ENCODE measurements at regions not wholly inside any gene's neighbourhood (a gene's known extent, or its start where the extent isn't known, plus 50 kb on each side); places are given as distances from the start of the nearest gene placed in this dataset.
"Not testable (repeated sequence)": the region's sequence is repeated elsewhere in the genome, so short reads cannot be mapped to it uniquely, and the experiment has no call there.

DNA sequence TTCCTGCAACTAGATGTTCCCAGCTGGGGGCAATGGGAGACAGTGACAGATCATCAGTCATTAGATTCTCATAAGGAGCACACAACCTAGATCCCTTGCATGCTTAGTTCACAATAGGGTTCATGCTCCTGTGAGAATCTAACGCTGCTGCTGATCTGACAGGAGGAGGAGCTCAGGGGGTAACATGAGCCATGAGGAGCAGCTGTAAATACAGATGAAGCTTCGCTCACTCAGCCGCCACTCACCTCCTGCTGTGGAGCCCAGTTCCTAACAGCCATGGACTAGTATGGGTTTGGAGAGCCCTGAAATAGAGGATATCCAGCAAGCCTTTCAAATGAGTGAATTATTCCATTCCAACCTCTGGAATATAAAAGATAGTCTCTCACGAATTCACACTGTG lies 137.0 kb upstream of the NIPA1 start:
- in situ Hi-C loops (cut with HindIII; ENCODE audit: low pct_unique_long_range_greater_than_20kb, low sequenced_read_pairs); DNase-seq (ENCODE audit: low read depth, low spot score): not testable (repeated sequence)

DNA sequence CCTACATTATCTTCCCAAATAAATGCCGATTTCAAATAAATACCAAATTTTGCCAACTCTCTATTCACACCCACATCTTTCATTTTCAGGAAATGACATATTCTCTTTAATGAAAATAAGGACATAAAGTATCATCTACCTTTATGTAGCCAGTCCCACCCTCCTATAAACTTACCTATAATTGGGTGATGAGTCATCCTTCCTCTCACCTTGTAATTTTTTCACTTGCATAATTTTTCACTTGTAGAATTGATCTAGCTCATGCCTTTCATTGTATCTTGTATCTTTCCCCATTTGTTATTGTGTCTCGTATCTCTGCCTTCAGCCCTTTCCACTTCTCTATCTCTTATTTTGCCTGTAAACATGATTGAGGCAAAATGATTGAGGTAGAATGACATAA lies 135.3 kb upstream of the NIPA1 start:
- in situ Hi-C loops (cut with HindIII; ENCODE audit: low pct_unique_long_range_greater_than_20kb, low sequenced_read_pairs); DNase-seq (ENCODE audit: low read depth, low spot score): not testable (repeated sequence)

DNA sequence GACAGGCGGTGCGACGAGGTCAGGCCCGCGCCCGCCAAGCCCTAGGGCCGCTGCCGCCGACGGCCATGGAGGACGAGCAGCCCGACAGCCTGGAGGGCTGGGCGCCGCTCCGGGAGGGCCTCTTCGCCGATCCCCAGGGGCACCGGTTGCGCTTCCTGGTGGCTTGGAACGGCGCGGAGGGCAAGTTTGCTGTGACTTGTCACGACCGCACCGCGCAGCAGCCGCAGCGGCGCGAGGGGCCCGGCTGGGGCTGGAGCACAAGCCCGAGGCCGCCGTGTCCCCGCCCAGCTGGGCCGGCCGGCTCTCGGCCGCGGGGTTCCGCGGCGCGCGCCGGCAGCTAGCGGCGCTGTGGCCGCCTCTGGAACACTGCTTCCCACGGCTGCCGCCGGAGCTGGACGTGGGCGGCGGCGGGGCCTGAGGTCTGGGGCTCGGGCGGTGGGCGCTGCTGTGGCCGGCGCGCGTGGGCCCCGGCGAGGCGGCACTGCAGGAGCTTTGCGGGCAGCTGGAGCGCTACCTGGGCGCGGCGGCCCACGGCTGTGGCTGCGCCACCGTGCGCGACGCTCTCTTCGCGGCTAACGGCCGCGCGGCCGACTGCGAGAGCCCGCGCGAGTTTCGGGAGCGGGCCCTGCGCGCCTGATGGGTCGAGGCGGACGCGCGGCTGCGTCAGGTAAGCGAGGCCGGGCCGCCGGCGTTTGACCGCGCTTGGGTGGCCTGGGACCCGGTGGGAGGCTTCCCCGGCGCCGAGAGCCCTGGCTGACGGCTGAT lies 122.0 kb upstream of the NIPA1 start:
- DNase-seq (ENCODE audit: low read depth, low spot score): peak; percentile 8
- in situ Hi-C loops (cut with HindIII; ENCODE audit: low pct_unique_long_range_greater_than_20kb, low sequenced_read_pairs): not testable (repeated sequence)

DNA sequence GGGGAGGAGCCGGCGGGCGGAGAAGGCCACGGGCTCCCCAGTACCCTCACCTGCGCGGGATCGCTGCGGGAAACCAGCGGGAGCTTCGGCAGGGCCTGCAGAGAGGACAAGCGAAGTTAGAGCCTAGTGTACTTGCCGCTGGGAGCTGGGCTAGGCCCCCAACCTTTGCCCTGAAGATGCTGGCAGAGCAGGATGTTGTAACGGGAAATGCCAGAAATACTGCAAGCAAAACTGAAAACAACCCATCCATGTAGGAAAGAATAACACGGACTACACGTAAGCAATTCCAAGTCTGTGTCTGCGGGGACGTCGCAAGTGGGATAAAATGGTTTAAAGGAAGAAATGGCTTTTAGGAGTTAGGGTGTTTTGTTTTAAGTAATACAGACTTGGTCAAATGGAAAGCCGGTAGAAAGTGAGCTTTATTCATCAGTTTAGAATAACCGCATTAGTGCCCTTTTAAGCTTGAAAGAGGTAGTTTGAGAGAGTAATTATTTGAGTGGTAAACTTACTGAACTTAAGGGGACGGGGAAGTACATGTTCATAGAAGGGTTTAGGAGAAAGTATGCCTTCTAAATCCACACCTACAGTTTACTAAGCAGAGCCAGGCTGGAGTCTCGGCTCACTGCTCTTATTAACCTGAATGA lies 121.3 kb upstream of the NIPA1 start:
- peak; percentile 12 for DNase-seq (ENCODE audit: low read depth, low spot score)

DNA sequence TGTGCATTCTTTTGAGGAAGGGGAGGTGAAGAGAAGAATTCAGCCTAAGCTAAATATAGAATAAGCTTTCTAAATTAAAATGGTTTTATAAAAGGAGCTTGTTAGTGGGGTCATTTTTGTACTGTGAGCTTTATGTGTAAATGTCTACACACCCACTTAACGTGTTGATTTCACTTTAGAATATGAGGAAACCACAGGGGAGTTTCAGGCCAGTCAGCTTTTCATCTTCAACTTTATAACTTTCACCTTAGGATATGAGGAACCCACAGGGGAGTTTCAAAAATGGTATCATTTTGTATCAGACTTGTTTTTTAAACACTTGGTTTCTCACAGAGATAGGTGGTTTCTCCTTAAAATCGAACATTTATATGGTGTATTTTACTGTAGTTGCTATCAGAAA lies 120.7 kb upstream of the NIPA1 start:
- in situ Hi-C loops (cut with HindIII; ENCODE audit: low pct_unique_long_range_greater_than_20kb, low sequenced_read_pairs); DNase-seq (ENCODE audit: low read depth, low spot score): not testable (repeated sequence)

More for the DNA sequence above, 121.3 kb upstream of the NIPA1 start:
- in situ Hi-C loops (cut with HindIII; ENCODE audit: low pct_unique_long_range_greater_than_20kb, low sequenced_read_pairs): not testable (repeated sequence)

DNA sequence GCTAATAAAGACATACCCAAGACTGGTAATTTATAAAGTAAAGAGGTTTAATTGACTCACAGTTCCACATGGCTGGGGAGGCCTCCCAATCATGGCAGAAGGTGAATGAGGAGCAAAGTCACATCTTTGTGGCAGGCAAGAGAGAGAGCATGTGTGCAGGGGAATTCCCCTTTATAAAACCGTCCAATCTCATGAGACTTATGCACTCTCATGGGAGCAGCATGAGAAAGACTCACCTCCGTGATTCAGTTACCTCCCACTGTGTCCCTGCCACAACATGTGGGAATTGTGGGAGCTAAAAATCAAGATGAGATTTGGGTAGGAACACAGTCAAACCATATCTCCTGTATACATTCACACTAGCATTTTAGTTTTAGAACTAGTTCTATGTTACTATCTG lies 101.7 kb upstream of the NIPA1 start:
- in situ Hi-C loops (cut with HindIII; ENCODE audit: low pct_unique_long_range_greater_than_20kb, low sequenced_read_pairs); DNase-seq (ENCODE audit: low read depth, low spot score): not testable (repeated sequence)

DNA sequence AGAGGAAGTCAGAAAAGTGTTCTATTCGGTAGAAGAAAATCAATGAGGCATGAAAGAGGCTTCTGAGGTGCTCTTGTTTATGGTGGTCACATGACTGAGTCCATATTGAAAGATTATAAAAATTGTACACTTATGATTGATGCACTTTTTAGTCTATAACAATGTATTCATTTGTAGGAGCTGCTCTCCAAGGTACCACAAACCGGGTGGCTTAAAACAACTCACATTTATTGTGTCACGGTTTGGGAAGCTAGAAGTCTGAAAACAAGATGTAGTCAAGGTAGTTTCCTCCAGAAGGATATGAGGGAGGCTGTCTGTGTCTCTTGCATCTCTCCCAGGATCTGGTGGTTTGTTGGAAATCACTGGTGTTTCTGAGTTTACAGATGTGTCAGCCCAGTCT lies 86.6 kb upstream of the NIPA1 start:
- in situ Hi-C loops (cut with HindIII; ENCODE audit: low pct_unique_long_range_greater_than_20kb, low sequenced_read_pairs): not testable (repeated sequence)
- DNase-seq (ENCODE audit: low read depth, low spot score): peak; percentile 73

DNA sequence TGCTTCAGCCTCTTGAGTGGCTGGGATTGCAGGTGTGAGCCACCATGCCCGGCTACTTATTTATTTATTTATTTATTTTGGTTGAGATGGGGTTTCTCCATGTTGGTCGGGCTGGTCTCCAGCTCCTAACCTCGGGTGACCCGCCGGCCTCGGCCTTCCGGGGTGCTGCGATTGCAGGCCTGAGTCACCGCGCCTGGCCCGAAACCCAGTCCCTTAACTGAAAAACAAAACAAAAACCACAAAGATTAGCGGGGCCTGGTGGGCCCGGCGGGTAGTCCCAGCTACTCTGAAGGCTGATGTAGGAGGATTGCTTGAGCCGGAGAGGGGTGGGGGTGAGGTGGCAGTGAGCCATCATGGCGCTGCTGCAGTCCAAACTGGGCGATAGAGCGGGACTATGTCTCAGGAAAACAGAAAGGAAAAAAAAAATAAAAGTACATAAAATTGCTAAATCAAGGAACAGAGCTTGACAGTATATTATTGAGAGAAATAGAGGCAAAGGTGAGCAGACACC lies 75.6 kb upstream of the NIPA1 start:
- DNase-seq (ENCODE audit: low read depth, low spot score); in situ Hi-C loops (cut with HindIII; ENCODE audit: low pct_unique_long_range_greater_than_20kb, low sequenced_read_pairs): not testable (repeated sequence)

DNA sequence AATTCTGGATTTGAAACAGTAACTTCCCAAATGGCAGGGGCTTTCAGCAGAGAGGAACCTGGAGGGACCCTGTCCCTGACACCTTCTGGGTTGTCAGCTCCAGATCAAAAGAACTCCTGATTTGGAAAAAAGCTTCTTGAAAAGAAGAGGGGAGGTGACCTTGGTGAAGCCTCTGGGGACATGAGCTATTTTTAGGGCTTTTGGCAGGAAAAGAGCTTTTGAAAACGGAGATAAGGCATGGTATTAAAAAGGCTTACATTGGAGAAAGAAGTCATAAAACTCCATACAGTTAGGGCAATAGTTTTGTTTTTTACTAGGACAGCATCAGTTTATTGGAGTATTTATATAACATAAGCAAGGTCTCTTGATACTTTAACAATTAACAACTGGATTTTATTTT lies 72.5 kb upstream of the NIPA1 start:
- DNase-seq (ENCODE audit: low read depth, low spot score); in situ Hi-C loops (cut with HindIII; ENCODE audit: low pct_unique_long_range_greater_than_20kb, low sequenced_read_pairs): not testable (repeated sequence)

DNA sequence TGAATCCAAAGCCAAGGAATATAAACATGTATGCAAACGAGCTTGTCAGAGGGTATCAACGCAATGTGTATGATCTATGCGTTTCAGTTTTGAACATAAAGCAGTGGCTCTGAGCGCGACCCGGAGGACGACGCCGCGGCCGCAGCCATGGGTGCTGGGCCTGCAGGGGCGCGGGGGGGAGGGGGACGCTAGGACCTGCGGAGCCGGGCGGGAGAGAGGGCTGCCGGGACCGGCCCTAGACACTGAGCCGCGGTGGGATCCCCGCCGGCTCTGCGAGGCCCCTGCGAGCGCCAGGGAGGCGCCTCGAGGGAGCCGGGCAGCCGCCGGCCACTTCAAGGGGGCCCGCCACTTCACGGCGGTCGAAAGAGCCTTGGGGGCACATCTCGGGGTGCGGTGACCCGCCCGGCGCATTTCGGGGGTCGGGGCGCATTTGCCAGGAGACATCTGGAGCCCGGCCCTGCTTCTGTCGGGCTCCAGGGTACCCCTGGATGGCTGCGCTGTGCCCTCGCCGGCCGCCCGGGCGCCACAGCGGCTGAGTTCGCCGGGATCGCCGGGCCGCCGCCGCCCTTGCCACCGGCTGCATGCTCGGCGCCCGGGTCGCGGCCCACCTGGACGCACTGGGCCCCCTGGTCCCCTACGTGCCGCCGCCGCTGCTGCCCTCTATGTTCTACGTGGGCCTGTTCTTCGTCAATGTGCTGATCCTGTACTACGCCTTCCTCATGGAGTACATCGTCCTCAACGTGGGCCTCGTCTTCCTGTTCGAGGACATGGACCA lies 71.9 kb upstream of the NIPA1 start:
- DNase-seq (ENCODE audit: low read depth, low spot score); in situ Hi-C loops (cut with HindIII; ENCODE audit: low pct_unique_long_range_greater_than_20kb, low sequenced_read_pairs): not testable (repeated sequence)

DNA sequence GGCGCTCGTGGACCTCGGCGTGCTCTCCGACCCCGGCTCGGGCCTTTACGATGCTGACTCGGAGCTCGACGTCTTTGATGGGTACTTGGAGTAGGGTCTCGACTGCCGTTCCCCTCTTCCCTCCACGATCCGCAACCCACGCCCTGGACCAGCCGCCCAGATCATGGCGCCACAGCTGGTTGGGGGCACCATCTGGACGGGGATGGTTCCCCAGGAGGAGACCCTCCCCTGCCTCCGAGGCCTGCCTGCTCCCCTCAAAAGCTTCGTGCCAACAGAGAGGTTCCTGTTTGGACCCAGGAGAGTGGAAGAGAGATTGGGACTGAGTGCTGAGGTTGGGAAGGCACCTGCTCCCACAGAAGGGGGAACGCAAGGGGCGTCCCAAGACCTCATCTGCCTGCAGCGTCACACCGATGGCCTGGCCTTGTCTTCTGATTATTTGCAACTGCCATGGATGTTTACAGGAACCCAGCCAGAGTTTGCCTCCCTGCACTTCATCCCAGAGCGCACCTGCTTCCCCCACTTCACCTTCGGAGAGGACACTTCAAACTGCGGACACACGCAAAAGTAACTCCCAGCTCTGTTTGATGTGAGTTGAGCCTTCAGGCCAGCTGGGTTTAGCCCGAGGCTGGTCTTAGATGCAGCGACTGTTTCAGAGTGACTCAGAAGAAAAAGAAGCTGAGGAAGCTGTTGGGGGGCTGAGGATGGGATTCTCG lies 71.2 kb upstream of the NIPA1 start:
- in situ Hi-C loops (cut with HindIII; ENCODE audit: low pct_unique_long_range_greater_than_20kb, low sequenced_read_pairs); DNase-seq (ENCODE audit: low read depth, low spot score): not testable (repeated sequence)

DNA sequence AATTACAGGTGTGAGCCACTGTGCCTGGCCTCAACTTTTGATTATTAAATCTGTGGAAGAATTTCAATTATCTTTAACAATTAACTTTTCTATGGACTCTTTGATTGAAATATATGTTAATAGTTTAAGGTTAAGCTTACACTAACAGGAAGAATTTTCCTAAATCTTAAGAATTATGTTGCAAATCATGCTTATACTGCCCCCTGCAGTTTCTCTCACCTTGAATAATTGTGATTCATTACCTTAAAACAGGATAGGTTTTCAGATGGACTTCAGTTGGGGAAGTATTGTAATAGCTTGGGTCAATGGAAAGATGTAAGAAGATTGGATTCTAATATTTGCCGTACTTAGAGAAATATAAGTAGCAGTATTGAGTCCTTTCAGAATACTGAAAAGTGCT lies 66.5 kb upstream of the NIPA1 start:
- in situ Hi-C loops (cut with HindIII; ENCODE audit: low pct_unique_long_range_greater_than_20kb, low sequenced_read_pairs): not testable (repeated sequence)

DNA sequence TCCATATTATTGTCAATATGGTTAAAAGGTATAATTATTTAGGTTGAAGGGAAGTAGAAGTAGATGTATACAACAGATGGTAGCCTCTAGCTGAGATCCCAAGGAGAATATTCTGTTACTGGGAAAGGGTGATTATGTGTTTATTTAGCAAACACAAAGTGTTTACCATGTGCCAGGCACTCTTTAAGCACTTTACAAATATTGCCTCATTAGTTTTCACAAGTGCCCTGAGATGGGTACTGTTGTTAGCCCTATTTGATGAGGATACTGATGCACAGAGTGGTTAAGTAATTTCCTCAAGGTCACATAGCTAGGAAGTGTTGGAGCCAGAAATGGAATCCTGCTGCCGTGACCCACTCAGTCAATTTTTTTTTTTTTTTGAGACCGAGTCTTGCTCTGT lies 60.3 kb upstream of the NIPA1 start:
- in situ Hi-C loops (cut with HindIII; ENCODE audit: low pct_unique_long_range_greater_than_20kb, low sequenced_read_pairs); DNase-seq (ENCODE audit: low read depth, low spot score): not testable (repeated sequence)

More for the DNA sequence above, 66.5 kb upstream of the NIPA1 start:
- not testable (repeated sequence) for DNase-seq (ENCODE audit: low read depth, low spot score)

DNA sequence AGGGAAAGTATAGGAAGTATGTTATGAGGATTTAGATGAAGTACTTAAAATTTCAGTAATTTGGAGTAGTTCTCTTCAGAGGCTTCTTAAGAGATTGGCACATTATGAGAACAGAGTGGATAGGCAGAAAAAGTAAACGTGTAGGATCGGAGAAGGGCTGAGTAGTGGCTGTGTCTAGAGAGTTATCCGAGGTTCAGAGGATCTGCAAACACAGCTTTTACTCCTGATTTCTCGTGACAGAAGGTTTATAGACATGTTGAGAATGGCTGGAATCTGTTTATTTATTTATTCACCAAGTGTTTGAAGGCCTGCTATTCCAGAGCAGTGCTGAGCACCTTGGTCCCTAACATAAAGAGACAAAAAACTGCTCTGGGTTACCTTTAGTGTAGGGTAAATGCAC lies 51.4 kb upstream of the NIPA1 start:
- DNase-seq (ENCODE audit: low read depth, low spot score); in situ Hi-C loops (cut with HindIII; ENCODE audit: low pct_unique_long_range_greater_than_20kb, low sequenced_read_pairs): not testable (repeated sequence)

DNA sequence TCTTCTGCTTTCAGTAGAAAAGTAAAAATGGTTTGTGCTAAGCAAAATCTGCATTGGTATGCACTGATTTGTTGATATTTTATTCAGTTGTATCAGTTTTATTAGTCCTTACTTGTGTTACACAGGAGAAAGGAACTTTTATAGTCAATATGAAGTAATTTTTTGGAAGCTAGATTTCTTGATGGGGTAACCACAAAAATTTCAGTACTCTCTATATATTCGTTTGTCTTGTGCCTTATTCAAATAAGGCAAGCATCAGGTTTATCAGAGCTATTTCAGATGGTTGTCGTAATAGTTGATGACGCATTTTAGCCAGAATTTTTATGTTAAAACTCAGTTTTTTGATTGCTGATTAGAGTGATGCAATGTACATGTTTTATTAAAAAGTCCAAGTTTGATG lies 50.7 kb upstream of the NIPA1 start:
- no peak for DNase-seq (ENCODE audit: low read depth, low spot score)
- in situ Hi-C loops (cut with HindIII; ENCODE audit: low pct_unique_long_range_greater_than_20kb, low sequenced_read_pairs): no loop called here

DNA sequence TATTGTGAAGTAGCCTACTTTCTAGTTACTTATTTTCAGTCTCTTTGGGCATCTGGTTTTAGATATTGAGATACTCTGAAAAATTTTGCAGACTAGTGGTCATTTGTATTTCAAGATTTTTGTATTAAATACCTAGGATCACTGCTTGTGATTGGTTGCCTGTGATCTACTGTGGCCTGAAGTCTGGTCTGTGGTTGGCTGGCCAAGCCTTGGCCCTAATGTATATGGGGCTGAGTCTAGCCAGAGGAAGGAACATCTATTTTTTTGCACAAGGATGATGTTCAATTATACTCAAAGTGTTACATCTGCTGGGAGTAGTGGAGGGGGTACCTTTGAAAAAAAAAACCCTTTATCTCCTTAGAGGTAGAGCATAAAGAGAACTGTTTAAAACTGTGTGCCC lies 50.2 kb upstream of the NIPA1 start:
- DNase-seq (ENCODE audit: low read depth, low spot score); in situ Hi-C loops (cut with HindIII; ENCODE audit: low pct_unique_long_range_greater_than_20kb, low sequenced_read_pairs): not testable (repeated sequence)

Measured in SK-MEL-5 (cell line).